GM21367 (cell line): ENCODE measurements at regions not wholly inside any gene's neighbourhood (a gene's known extent, or its start where the extent isn't known, plus 50 kb on each side); places are given as distances from the start of the nearest gene placed in this dataset.

Experiments
- ATAC-seq: cut with Tn5 transposase; IDR thresholded peaks from one replicate; pipeline ENCODE4 v1.9.1; 2021; ENCODE audit not compliant: unreplicated experiment

DNA sequence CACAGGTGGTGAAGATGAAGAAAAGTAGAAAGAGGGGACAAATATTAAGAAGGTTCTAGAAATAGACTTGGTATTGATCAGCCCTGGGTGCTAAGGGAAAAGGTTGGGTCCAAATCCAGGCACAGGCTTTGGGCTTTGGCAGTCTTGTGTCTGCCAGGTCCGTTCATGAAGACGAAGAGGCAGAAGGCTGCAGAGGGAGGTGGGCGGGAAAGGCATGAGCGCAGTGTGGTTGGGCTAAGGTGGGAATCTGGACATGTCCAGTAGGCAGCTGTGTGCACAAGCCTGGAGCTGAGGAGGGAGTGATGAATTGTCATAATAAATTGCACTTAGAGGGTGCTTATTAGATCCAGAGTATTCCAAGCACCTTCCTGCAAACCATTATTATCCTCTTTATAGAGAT lies 105.7 kb upstream of the TEX51 start:
- ATAC-seq = no peak

DNA sequence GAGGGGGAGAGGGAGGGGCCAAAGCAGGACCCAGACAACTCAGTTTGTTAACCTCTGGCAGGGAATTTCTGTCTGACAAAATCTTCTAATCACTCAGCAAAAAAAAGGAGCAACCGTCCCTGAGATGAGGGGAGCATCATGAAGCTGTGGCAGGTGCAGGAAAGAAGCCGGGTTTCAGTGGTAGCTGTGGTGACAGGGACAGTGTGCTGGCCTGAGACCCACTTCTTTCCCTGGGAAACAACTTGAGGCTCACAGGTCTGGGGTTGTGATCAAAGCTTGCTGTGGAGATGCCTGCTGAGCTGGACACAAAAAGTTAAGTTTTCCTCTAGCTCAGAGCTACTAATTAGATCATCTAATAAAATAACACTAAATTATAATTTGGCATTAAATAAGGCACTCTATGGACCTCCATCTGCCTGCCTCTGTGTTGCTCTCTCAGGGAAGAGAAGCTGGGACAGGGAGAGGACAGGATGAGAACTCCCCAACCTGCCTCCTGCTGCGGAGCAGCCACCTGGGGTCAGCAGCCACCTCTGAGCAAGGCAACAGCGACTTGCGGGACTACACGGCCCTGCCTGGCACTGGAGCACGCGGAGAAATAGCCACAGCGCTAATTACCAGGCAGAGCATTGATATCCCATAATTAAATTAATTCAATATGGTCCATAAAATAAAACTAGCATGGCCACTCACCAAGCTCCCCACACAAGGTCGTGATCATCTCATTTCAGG lies 104.6 kb upstream of the TEX51 start:
- ATAC-seq = no peak

- ATAC-seq = no peak
Measured at GRCh38 chr2:126795656-126796055, 103.0 kb upstream of the TEX51 start.

GRCh38 chr2:126796931-126797621 lies 101.6 kb upstream of the TEX51 start:
- no peak for ATAC-seq

DNA sequence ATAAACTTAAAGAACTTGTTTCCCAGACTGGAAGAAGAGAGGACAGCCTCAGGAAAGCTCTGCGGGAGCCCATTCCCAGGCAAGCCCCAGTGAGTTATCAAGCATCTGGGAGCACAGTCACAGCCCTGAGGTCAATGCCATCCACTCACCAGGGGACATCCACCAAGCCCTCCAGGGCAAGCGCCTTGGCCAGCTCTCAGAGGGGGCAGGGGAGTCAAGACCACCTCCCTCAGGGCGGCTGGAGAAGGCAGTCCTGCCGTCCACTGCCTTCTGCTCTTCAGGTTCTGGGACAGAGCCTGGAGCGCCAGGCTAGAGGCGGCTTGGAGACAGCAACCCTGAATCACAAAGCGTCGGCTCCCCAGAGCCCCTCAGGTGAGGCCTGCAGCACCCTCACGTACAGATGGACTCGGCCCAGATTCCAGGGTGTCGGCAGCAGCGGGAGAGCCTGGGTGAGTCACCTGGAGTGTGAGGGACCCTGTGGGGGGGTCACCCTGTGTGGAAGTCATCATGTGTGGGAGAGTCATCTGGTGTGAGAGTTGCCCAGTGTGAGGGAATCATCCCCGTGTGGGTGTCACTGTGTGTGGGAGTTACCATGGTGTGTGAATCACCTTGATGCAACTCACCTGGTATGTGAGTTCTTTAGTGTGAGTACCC lies 100.9 kb upstream of the TEX51 start:
- ATAC-seq = no peak

GRCh38 chr2:126798276-126799140 lies 100.2 kb upstream of the TEX51 start:
- no peak for ATAC-seq

DNA sequence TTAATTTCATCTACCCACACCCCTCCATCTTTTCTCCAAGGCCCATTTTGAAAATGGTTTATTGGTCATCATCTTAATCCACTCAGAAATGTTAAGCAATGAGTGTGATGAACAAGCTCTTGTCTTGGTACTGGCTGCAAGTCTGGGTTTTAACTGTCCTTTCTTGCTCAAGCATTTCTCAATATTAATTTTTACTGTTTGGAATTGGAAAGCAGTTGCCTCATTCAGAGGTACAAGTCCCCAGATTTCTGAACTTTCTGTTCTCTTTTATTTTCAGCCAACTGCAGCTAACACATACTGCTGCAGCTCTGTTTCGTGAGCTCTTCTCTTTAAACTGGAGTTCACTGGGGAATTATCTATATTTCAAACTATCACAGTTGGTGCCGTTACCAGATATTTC lies 99.4 kb upstream of the TEX51 start:
- no peak for ATAC-seq

DNA sequence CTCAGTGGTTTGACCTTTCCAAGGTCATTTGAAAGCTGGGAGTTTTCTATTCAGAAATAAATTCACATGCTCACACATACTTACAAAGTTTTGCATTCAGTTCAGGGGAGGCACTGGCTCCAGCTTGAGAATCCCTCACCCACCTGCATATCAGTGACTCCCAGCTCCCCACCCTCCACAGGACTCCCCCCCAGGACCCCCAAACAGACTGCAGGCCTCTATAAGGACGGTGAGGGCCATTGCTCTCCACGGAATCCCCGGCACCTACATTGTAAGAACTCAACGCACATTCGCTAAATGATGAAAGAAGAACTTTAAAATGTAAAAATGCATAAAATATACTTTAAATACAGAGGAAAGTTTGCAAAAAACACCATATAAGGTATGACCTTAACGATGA lies 97.2 kb upstream of the TEX51 start:
- ATAC-seq = no peak

DNA sequence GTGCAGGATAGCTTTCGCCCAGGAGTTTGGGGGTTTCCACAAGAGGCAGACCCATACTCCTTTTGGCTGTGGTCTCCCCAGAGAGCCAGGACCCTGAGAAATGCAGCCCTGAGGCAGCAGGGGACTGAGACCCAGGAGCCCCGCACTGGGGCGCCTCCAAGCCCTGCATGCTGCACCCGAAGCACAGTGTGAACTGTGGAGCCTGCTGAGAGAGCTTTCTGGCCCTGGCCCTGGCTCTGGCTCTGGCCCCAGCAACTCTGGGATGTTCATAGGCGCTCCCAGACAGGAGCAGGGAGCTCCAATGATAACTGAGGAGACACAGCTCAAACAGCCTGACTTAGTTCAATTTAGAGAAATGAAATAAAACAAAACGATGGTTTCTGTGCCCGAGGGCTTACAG lies 96.4 kb upstream of the TEX51 start:
- no peak for ATAC-seq

DNA sequence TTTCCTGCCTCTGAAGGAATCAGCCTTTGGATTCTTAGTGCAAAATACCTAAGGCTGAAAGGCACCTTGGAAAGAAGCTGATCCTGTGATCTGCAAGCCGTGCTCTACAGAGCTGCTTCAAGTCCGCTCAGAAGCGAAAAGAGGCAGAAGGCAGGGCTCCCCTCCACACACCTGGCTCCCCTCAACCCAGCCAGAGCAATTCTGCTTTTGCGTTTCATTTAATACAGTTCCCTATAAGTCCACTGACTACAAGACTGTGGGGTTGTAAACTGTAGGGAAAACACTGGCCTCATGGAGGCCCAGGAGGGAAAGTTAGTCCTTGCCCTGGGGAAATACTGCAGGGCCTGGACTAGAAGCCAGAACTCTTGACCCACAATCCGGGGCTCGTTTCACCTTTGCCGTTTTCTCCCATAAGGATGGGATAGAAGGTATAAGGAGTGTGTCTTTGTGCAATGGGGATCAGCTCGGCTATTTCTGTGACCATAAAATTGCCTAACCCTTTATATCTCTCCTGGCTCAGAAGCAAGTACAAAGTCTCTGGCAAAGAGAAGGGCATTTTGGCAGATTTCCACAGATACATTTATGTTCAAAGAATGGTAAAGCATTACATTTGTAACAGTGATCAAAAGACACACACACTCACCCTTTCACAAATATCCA lies 95.8 kb upstream of the TEX51 start:
- ATAC-seq = no peak

DNA sequence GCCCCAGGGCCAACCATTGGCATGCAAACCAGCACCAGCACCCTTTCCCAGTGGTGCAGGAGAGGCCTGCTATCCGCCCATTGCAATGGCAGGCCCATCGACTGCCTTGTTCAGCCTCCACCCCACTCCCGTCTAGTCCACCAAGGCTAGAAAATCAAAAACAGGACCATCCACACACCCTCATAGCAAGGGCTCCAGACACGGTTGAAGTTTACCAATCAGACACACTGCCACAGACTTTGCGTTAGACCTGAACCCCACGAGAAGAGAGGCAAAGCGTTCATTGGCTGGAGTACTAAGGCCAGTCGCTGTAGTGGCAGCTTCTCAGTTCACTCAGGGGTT lies 95.3 kb upstream of the TEX51 start:
- ATAC-seq = no peak

GRCh38 chr2:126804347-126804746 lies 94.3 kb upstream of the TEX51 start:
- no peak for ATAC-seq

DNA sequence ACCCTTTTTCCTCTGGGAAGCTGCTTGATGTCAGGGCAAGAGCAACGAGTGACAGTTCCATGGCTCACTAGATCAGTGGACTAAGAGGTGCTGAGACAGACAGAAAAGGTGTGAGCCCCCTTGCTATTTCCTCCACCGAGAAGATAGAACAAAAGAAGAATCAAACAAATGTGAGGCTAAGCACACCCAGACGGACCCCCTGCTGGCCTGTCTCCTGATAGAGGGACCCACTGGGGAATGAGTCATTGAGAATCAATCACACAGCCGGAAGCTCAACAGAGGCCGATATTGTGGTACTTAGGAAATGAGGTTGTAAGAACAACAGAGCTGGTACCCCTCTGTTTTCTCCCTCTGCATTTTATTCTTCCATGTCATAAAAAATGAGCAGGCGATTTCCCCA lies 89.8 kb upstream of the TEX51 start:
- ATAC-seq = no peak

GRCh38 chr2:126809340-126809739 lies 89.3 kb upstream of the TEX51 start:
- ATAC-seq = no peak

- ATAC-seq = no peak
Measured at GRCh38 chr2:126810001-126810400, 88.7 kb upstream of the TEX51 start.

- no peak for ATAC-seq
Measured at GRCh38 chr2:126811101-126811500, 87.6 kb upstream of the TEX51 start.

DNA sequence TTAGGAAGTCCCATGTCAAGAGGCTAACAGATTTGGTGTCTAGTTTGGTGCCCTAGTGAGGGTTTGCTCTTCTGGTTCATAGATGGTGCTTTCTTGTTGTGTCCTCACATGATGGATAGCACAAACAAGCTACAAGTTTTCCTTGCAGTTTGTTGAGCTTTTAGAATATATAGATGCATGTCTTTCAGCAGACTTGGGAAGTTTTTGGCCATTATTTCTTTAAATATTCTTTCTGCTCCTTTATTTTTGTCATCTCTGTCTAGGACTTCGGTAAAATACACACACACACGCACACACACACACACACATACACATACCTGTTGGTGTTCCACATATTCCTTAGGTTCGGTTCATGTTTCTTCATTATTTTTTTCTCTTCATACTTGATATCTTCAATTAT lies 81.5 kb upstream of the TEX51 start:
- ATAC-seq = no peak

GRCh38 chr2:126822115-126822514 lies 76.6 kb upstream of the TEX51 start:
- ATAC-seq = no peak

DNA sequence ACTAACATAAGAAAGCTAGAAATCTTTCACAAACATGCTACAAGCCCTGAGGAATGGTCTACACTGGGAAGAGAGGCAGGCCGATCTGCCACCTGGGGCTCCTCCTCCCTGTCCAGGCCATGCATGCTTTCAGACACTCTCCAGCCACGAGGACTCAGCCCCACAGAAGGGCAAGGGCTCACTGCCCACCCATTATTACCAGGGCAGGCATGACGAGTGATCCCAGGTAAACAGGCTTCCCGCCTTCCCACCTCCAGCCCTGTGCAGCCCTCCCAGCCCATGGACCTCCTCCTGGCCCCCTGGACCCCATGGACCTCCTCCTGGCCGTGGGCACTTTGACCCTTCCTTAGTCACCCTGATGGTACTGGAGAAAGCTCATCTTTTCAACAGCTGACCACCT lies 75.8 kb upstream of the TEX51 start:
- ATAC-seq = no peak

GRCh38 chr2:126823951-126824350 lies 74.7 kb upstream of the TEX51 start:
- no peak for ATAC-seq

DNA sequence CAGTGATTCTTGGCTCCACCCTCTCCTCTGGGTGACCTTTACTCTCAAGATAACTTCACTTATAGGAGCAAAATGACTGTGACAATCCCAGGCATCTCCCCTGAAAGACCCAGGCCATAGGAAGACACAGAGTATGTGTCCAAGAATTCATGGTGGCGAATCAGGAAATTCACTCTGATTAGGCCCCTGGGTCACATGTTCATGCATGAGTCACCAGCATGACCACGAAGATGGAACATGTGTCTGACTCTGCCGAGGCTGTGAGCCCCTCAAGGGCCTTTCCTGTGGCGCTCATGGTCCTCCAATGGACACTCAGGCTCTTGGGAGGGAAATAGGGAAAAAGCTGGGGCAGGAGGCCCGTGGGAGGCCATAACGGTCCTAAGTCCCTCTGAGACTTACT lies 74.0 kb upstream of the TEX51 start:
- no peak for ATAC-seq
